Naive thymus-derived CD4-positive, alpha-beta T cell (primary cell): ENCODE measurements at regions not wholly inside any gene's neighbourhood (a gene's known extent, or its start where the extent isn't known, plus 50 kb on each side); places are given as distances from the start of the nearest gene placed in this dataset.
A peak's percentile ranks its signal among the peaks of the same experiment; 100 is the strongest.

ENCODE experiments used
- ATAC-seq: fragments of 150-1000 bp; cut with Tn5 transposase; 2 replicates; pipeline ENCODE4 v1.10.0; 2021; ENCODE audit warnings: mild to moderate bottlenecking, moderate library complexity
- CTCF ChIA-PET: fragments of 350-600 bp; sonication (Branson Sonifier 250); formaldehyde crosslinking; loops from one replicate; lab custom pipeline; 2021; ENCODE audit warnings: antibody characterized with exemption; lab: Charles Lee
- POLR2A ChIA-PET: fragments of 350-600 bp; sonication (Branson Sonifier 250); formaldehyde crosslinking; loops from one replicate; lab custom pipeline; 2021; ENCODE audit warnings: antibody characterized with exemption, inconsistent platforms; lab: Charles Lee
- DNase-seq, 9 donors: peaks; one replicate each; pipeline versions ENCODE4 v3.0.0 to v3.0.0-alpha.2; 2020 to 2022; ENCODE audit warnings: mixed read lengths in 1 of 9
- H3K27ac ChIP-seq: one replicate; pipeline ENCODE4 v1.7.0; 2013; ENCODE audit warnings: mild to moderate bottlenecking, low read depth, low read length, moderate library complexity
- H3K27me3 ChIP-seq, 2 donors: one replicate each; pipeline ENCODE4 v1.7.0; 2013; ENCODE audit warnings: low read length in 2 of 2, mild to moderate bottlenecking in 2 of 2, moderate library complexity in 2 of 2; ENCODE audit not compliant: control insufficient read depth in 2 of 2, insufficient read depth in 2 of 2
- H3K36me3 ChIP-seq, 3 experiments: 1 replicate in 2 of 3; 2 replicates in 1 of 3; pipeline ENCODE4 v1.7.0; 2013; ENCODE audit warnings: low read length in 3 of 3, mild to moderate bottlenecking in 3 of 3, moderate library complexity in 1 of 3; ENCODE audit not compliant: insufficient read depth in 3 of 3, control insufficient read depth in 2 of 3
- H3K4me1 ChIP-seq, 2 donors: one replicate each; pipeline ENCODE4 v1.7.0; 2013; ENCODE audit warnings: low read length in 2 of 2, mild to moderate bottlenecking in 2 of 2, moderate library complexity in 1 of 2; ENCODE audit not compliant: control insufficient read depth in 2 of 2, insufficient read depth in 2 of 2
- H3K4me3 ChIP-seq: 2 replicates; pipeline ENCODE4 v1.7.0; 2013; ENCODE audit warnings: mild to moderate bottlenecking, low read length
- H3K9me3 ChIP-seq, 3 experiments: 1 replicate in 2 of 3; 2 replicates in 1 of 3; pipeline ENCODE4 v1.7.0; 2013; ENCODE audit warnings: low read length in 3 of 3; ENCODE audit not compliant: control insufficient read depth in 2 of 3
- H3K27ac Mint-ChIP-seq, 9 donors: one replicate each; pipeline ENCODE4 v1.8.0; 2020 to 2022; ENCODE audit warnings: mixed read lengths in 9 of 9, mild to moderate bottlenecking in 8 of 9, moderate library complexity in 5 of 9, inconsistent platforms in 2 of 9
- H3K27me3 Mint-ChIP-seq, 5 donors: one replicate each; pipeline ENCODE4 v1.8.0; 2021 to 2022; ENCODE audit warnings: mixed read lengths in 5 of 5, mild to moderate bottlenecking in 1 of 5
- H3K36me3 Mint-ChIP-seq, 5 donors: one replicate each; pipeline ENCODE4 v1.8.0; 2020 to 2022; ENCODE audit warnings: mixed read lengths in 5 of 5, mild to moderate bottlenecking in 3 of 5, inconsistent platforms in 1 of 5
- H3K4me1 Mint-ChIP-seq, 7 donors: one replicate each; pipeline ENCODE4 v1.8.0; 2020 to 2022; ENCODE audit warnings: mixed read lengths in 7 of 7, mild to moderate bottlenecking in 3 of 7, inconsistent platforms in 1 of 7
- H3K4me3 Mint-ChIP-seq, 10 donors: one replicate each; pipeline ENCODE4 v1.8.0; 2020 to 2022; ENCODE audit warnings: mild to moderate bottlenecking in 10 of 10, mixed read lengths in 10 of 10, moderate library complexity in 6 of 10, inconsistent platforms in 2 of 10
- H3K9me3 Mint-ChIP-seq, 11 donors: one replicate each; pipeline ENCODE4 v1.8.0; 2020 to 2022; ENCODE audit warnings: mixed read lengths in 11 of 11, mild to moderate bottlenecking in 4 of 11, inconsistent platforms in 1 of 11, moderate library complexity in 1 of 11
- intact Hi-C, 2 donors: fragments of 100-400 bp; cut with micrococcal nuclease; formaldehyde crosslinking; loops; one replicate each; pipeline ENCODE4 v1.15.1; 2023

- peaks cover 3 to 30% (median 16%) of the 10 kb centered on the region in 7 donors for H3K4me1 Mint-ChIP-seq
- Histone ChIP-seq H3K27ac (no peak overlapping the region), H3K9me3 (no peaks in the 10 kb centered on the region), H3K4me1 (no peaks in the 10 kb centered on the region), H3K27me3 (no peaks in the 10 kb centered on the region), H3K4me3 (no peak overlapping the region), H3K36me3 (no peaks in the 10 kb centered on the region)
- ATAC-seq = no peak
- no peak for DNase-seq
- H3K27me3 Mint-ChIP-seq = peaks cover 0 to 20% (median 0%) of the 10 kb centered on the region in 5 donors
- no peak overlapping the region for H3K4me3 Mint-ChIP-seq
- no peak overlapping the region for H3K27ac Mint-ChIP-seq
- H3K9me3 Mint-ChIP-seq = peaks cover 0 to 3% (median 0%) of the 10 kb centered on the region in 11 donors
- CTCF ChIA-PET = no interaction called here
- POLR2A ChIA-PET = no interaction called here
- intact Hi-C loops = no loop called here
- H3K36me3 Mint-ChIP-seq = peaks cover 0 to 7% (median 0%) of the 10 kb centered on the region in 5 donors
Measured at GRCh38 chr3:101994386-101994785, 145.1 kb downstream of the NFKBIZ start.

GRCh38 chr3:101995371-101996046 is 146.2 kb downstream of the NFKBIZ start:
- ATAC-seq = no peak
- Mint-ChIP-seq H3K9me3 (peaks cover 0 to 3% (median 0%) of the 10 kb centered on the region in 11 donors), H3K27me3 (peaks cover 0 to 22% (median 0%) of the 10 kb centered on the region in 5 donors), H3K27ac (peak overlapping the region in 3 of 9 donors; percentile 9 to 68 (median 11)), H3K4me3 (peak overlapping the region in 1 of 10 donors; percentile 37), H3K4me1 (peaks cover 6 to 26% (median 17%) of the 10 kb centered on the region in 7 donors), H3K36me3 (peaks cover 0 to 5% (median 0%) of the 10 kb centered on the region in 5 donors)
- intact Hi-C loops = loop anchor here in 1 of 2 donors (5.0 kb wide), 1 partner anchor 117 kb away; no protein-coding TSS in a partner anchor
- ChIA-PET CTCF (interaction anchor here (0.6 kb wide), 1 partner anchor 81 kb away, joined by 3 read pairs; no protein-coding TSS in a partner anchor), POLR2A (interaction anchor here (1.0 kb wide), 1 partner anchor 9 kb away, joined by 3 read pairs; no protein-coding TSS in a partner anchor)
- no peaks in the 10 kb centered on the region for H3K9me3 ChIP-seq
- DNase-seq = no peak
- no peak overlapping the region for H3K4me3 ChIP-seq
- H3K36me3 ChIP-seq = no peaks in the 10 kb centered on the region
- H3K27me3 ChIP-seq = no peaks in the 10 kb centered on the region
- peaks cover 0 to 5% of the 10 kb centered on the region in 2 donors for H3K4me1 ChIP-seq
- no peak overlapping the region for H3K27ac ChIP-seq

DNA sequence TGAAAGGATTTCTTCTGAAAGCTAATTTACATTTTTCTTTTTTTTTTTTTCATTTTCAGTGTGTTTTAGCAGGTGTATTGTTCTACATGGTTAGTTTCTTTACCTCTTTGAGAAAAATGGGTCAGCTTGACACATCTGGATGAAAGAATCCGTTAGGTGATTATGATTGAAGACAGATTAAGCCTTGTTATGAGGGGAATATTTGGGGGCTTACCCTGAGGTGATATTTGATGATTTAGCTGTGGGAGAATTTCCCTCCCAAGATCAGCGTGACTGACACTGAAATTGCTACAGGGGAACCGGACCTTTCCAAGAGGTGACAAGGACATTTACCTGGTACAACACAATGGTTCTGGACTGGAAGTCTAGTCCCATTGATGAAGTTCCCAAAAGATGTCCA is 147.5 kb downstream of the NFKBIZ start:
- ATAC-seq = no peak
- H3K27ac ChIP-seq = no peak overlapping the region
- H3K4me3 ChIP-seq = no peak overlapping the region
- no peaks in the 10 kb centered on the region for H3K27me3 ChIP-seq
- POLR2A ChIA-PET = interaction anchor here (1.0 to 1.6 kb wide), 2 partner anchors 8 to 229 kb away, joined by 3 read pairs; no protein-coding TSS in a partner anchor
- CTCF ChIA-PET = interaction anchor here (0.7 kb wide), 1 partner anchor 228 kb away, joined by 3 read pairs; no protein-coding TSS in a partner anchor
- Mint-ChIP-seq H3K4me3 (no peak overlapping the region), H3K27ac (no peak overlapping the region), H3K9me3 (peaks cover 0 to 6% (median 0%) of the 10 kb centered on the region in 11 donors), H3K36me3 (peaks cover 0 to 9% (median 0%) of the 10 kb centered on the region in 5 donors), H3K4me1 (peaks cover 8 to 27% (median 23%) of the 10 kb centered on the region in 7 donors), H3K27me3 (peaks cover 0 to 20% (median 0%) of the 10 kb centered on the region in 5 donors)
- H3K4me1 ChIP-seq = peaks cover 0 to 5% of the 10 kb centered on the region in 2 donors
- H3K36me3 ChIP-seq = no peaks in the 10 kb centered on the region
- DNase-seq = no peak
- intact Hi-C loops = loop anchor here in 1 of 2 donors (5.0 kb wide), 1 partner anchor 115 kb away; no protein-coding TSS in a partner anchor
- no peaks in the 10 kb centered on the region for H3K9me3 ChIP-seq

GRCh38 chr3:101998256-101998926 is 149.1 kb downstream of the NFKBIZ start:
- Histone ChIP-seq H3K27ac (no peak overlapping the region), H3K4me1 (peaks cover 0 to 5% of the 10 kb centered on the region in 2 donors), H3K27me3 (no peaks in the 10 kb centered on the region), H3K9me3 (no peaks in the 10 kb centered on the region), H3K4me3 (no peak overlapping the region), H3K36me3 (no peaks in the 10 kb centered on the region)
- POLR2A ChIA-PET = interaction anchor here (0.6 to 1.2 kb wide), 2 partner anchors 9 to 122 kb away, joined by 3 to 5 read pairs; no protein-coding TSS in a partner anchor
- no peak for ATAC-seq
- Mint-ChIP-seq H3K9me3 (peaks cover 0 to 10% (median 0%) of the 10 kb centered on the region in 11 donors), H3K36me3 (peaks cover 0 to 11% (median 0%) of the 10 kb centered on the region in 5 donors), H3K27me3 (peaks cover 0 to 12% (median 0%) of the 10 kb centered on the region in 5 donors), H3K4me1 (peaks cover 8 to 28% (median 23%) of the 10 kb centered on the region in 7 donors), H3K27ac (peak overlapping the region in 1 of 9 donors; percentile 31), H3K4me3 (no peak overlapping the region)
- no peak for DNase-seq
- intact Hi-C loops = loop anchor here in 1 of 2 donors (1.0 to 5.0 kb wide), 2 partner anchors 114 to 227 kb away; no protein-coding TSS in a partner anchor
- CTCF ChIA-PET = interaction anchor here (0.9 to 1.0 kb wide), 2 partner anchors 13 to 58 kb away, joined by 3 read pairs; no protein-coding TSS in a partner anchor

DNA sequence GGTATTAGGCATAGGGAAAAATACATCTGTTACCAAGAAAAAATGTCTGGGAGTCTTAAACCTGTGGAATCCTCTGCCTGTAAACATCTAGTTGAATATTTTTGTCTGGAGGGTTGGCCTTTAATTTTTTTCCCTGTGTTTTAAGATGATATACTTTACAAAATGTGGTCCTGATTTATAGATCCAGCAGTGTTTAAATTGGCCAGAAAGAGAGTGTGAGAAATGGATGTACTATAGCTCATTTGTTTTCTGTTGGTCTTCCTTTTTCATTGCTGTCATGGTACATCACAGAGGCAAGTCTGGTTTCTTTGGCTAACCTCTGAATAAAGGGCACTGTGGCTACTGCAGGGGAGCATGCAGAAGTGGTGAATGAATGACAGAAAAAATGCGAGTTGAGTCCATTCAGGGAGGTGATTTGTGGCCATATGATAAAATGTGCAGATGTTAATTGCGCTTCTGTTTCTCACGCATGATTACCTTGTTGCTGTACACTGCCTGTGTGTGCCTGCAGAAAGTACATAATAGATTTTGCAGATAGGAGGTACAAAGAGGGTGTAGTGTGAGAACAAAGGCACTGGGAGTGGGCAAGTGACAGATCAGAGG is 150.0 kb downstream of the NFKBIZ start:
- no peak for DNase-seq
- Histone ChIP-seq H3K9me3 (no peaks in the 10 kb centered on the region), H3K4me1 (peaks cover 0 to 5% of the 10 kb centered on the region in 2 donors), H3K27ac (no peak overlapping the region), H3K36me3 (no peaks in the 10 kb centered on the region), H3K4me3 (no peak overlapping the region), H3K27me3 (no peaks in the 10 kb centered on the region)
- H3K36me3 Mint-ChIP-seq = peaks cover 0 to 11% (median 0%) of the 10 kb centered on the region in 5 donors
- POLR2A ChIA-PET = no interaction called here
- ATAC-seq = no peak
- H3K4me1 Mint-ChIP-seq = peaks cover 8 to 28% (median 23%) of the 10 kb centered on the region in 7 donors
- peaks cover 0 to 12% (median 0%) of the 10 kb centered on the region in 5 donors for H3K27me3 Mint-ChIP-seq
- no peak overlapping the region for H3K4me3 Mint-ChIP-seq
- CTCF ChIA-PET = interaction anchor here (0.6 to 0.9 kb wide), 2 partner anchors 13 to 176 kb away, joined by 3 to 5 read pairs; no protein-coding TSS in a partner anchor
- peak overlapping the region in 1 of 9 donors; percentile 23 for H3K27ac Mint-ChIP-seq
- intact Hi-C loops = loop anchor here in 1 of 2 donors (5.0 kb wide), 1 partner anchor 113 kb away; no protein-coding TSS in a partner anchor
- peaks cover 0 to 10% (median 0%) of the 10 kb centered on the region in 11 donors for H3K9me3 Mint-ChIP-seq
